HepG2 (cell line): ENCODE measurements at regions not wholly inside any gene's neighbourhood (a gene's known extent, or its start where the extent isn't known, plus 50 kb on each side); places are given as distances from the start of the nearest gene placed in this dataset.

Source experiments
- ATAC-seq: fragments of 200-7000 bp; cut with Tn5 transposase; 3 replicates; pipeline ENCODE4 v1.9.1; 2020; ENCODE audit warnings: mild to moderate bottlenecking, moderate library complexity
- BruUV-seq: library from RNA; stranded (reverse); fragments of 400-500 nt; replicated peaks from 2 replicates; lab custom pipeline; 2021; lab: Mats Ljungman, UMichigan
- CTCF ChIA-PET: fragments of 300-600 bp; formaldehyde crosslinking; extraction: SDS; loops from one replicate; lab custom pipeline; 2021; ENCODE audit warnings: low total read pairs, inconsistent platforms, low intra/inter-chr PET ratio; lab: Yijun Ruan, JAX
- POLR2A ChIA-PET: fragments of 350-600 bp; sonication (Branson Sonifier 250); formaldehyde crosslinking; loops from one replicate; lab custom pipeline; 2020; ENCODE audit warnings: antibody characterized with exemption, inconsistent platforms; lab: Yijun Ruan, JAX
- DNase-seq: peaks from one replicate; pipeline ENCODE4 v3.0.0-alpha.2; 2015; ENCODE audit warnings: low spot score
- FAIRE-seq: peaks from 3 replicates; lab custom pipeline; 2011; peaks lifted over from hg19 to GRCh38; lab: Jason Lieb, UNC
- H2AFZ ChIP-seq: one replicate; pipeline ENCODE4 v1.6.1; 2011; ENCODE audit warnings: low read length, inconsistent platforms
- H3K27ac ChIP-seq: fragments of 300-600 bp; 3 replicates; pipeline ENCODE4 v1.8.0; 2011; ENCODE audit warnings: mixed run types, mild to moderate bottlenecking, mixed read lengths, low read length, inconsistent platforms; ENCODE audit not compliant: insufficient read depth; ENCODE audit errors: extremely low read length
- H3K27me3 ChIP-seq, 2 experiments: fragments of 200-600 bp in 1 of 2; 2 replicates in 1 of 2; 3 replicates in 1 of 2; pipeline versions ENCODE4 v1.6.0 to v1.8.0; 2011; ENCODE audit warnings: low read length in 2 of 2, mild to moderate bottlenecking in 2 of 2, moderate library complexity in 2 of 2, inconsistent platforms in 1 of 2; ENCODE audit not compliant: insufficient read depth in 2 of 2, control insufficient read depth in 1 of 2
- H3K36me3 ChIP-seq, 2 experiments: fragments of 200-600 bp in 1 of 2; replicated peaks in 1 of 2; 2 replicates in 1 of 2; 3 replicates in 1 of 2; pipeline versions ENCODE4 v1.5.1 to v1.8.0; 2011; ENCODE audit warnings: low read length in 2 of 2, inconsistent platforms in 1 of 2; ENCODE audit not compliant: insufficient read depth in 2 of 2, control insufficient read depth in 1 of 2
- H3K4me1 ChIP-seq: 2 replicates; pipeline ENCODE4 v1.5.1; 2012; ENCODE audit warnings: low read length, inconsistent platforms; ENCODE audit not compliant: insufficient read depth
- H3K4me2 ChIP-seq: 2 replicates; pipeline ENCODE4 v1.6.0; 2011; ENCODE audit warnings: low read depth, low read length, inconsistent platforms
- H3K4me3 ChIP-seq, 3 experiments: fragments of 200-600 bp in 1 of 3; sonication (generic), shearing (Covaris generic) in 1 of 3; replicated peaks in 1 of 3; 2 replicates each; pipeline ENCODE4 v1.5.1; 2011 to 2016; ENCODE audit warnings: low read length in 3 of 3, inconsistent platforms in 2 of 3, low read depth in 2 of 3, mild to moderate bottlenecking in 2 of 3, control low read depth in 1 of 3, mixed read lengths in 1 of 3; ENCODE audit not compliant: insufficient read depth in 1 of 3
- H3K79me2 ChIP-seq: one replicate; pipeline ENCODE4 v1.6.1; 2011; ENCODE audit warnings: low read length, inconsistent platforms; ENCODE audit not compliant: insufficient read depth
- H3K9ac ChIP-seq: 2 replicates; pipeline ENCODE4 v1.6.0; 2011; ENCODE audit warnings: mild to moderate bottlenecking, low read depth, low read length, inconsistent platforms; ENCODE audit not compliant: insufficient read depth
- H3K9me3 ChIP-seq: 2 replicates; pipeline ENCODE4 v1.5.1; 2012; ENCODE audit warnings: mild to moderate bottlenecking, low read length
- H4K20me1 ChIP-seq: 2 replicates; pipeline ENCODE4 v1.6.0; 2011; ENCODE audit warnings: inconsistent platforms, mild to moderate bottlenecking, low read length, moderate library complexity; ENCODE audit not compliant: insufficient read depth
- ARID2 ChIP-seq: sonication (generic); formaldehyde crosslinking; IDR thresholded peaks from 2 replicates; pipeline ENCODE4 v1.8.1; 2022; ENCODE audit warnings: mild to moderate bottlenecking, missing genetic modification reagents, borderline replicate concordance
- BCL6 ChIP-seq: IDR thresholded peaks from 2 replicates; pipeline ENCODE4 v1.6.1; 2016; ENCODE audit warnings: missing genetic modification reagents, missing compliant biosample characterization
- BRCA1 ChIP-seq: sonication (generic); formaldehyde crosslinking; IDR thresholded peaks from 2 replicates; pipeline ENCODE4 v1.4.0; 2020; ENCODE audit warnings: missing genetic modification reagents
- CBX1 ChIP-seq: IDR thresholded peaks from one replicate; pipeline ENCODE4 v1.6.1; 2016; ENCODE audit warnings: antibody characterized with exemption, low read depth
- DNMT1 ChIP-seq: sonication (generic); formaldehyde crosslinking; IDR thresholded peaks from 2 replicates; pipeline ENCODE4 v1.5.1; 2020; ENCODE audit warnings: mild to moderate bottlenecking, missing genetic modification reagents
- HOXA7 ChIP-seq: sonication (generic); formaldehyde crosslinking; IDR thresholded peaks from 2 replicates; pipeline ENCODE4 v1.8.1; 2022; ENCODE audit warnings: mild to moderate bottlenecking, missing genetic modification reagents, moderate library complexity
- KLF15 ChIP-seq: sonication (generic); formaldehyde crosslinking; IDR thresholded peaks from 2 replicates; pipeline ENCODE4 v1.8.1; 2023; ENCODE audit warnings: borderline replicate concordance, mild to moderate bottlenecking, inconsistent platforms, missing genetic modification reagents, mixed read lengths
- PHF5A ChIP-seq: IDR thresholded peaks from one replicate; pipeline ENCODE4 v1.6.1; 2018; ENCODE audit warnings: low read depth, missing genetic modification reagents; ENCODE audit not compliant: unreplicated experiment
- RFX3 ChIP-seq: IDR thresholded peaks from 2 replicates; pipeline ENCODE4 v1.6.1; 2016; ENCODE audit warnings: missing biosample characterization, missing genetic modification reagents
- THAP11 ChIP-seq: IDR thresholded peaks from 2 replicates; pipeline ENCODE4 v1.6.1; 2016; ENCODE audit warnings: missing biosample characterization, missing genetic modification reagents
- TP53 ChIP-seq: sonication (generic); formaldehyde crosslinking; conservative IDR thresholded peaks from 2 replicates; pipeline ENCODE4 v1.4.0; 2020; ENCODE audit warnings: missing genetic modification reagents
- TSC22D2 ChIP-seq: sonication (generic); formaldehyde crosslinking; IDR thresholded peaks from 2 replicates; pipeline ENCODE4 v1.5.1; 2020; ENCODE audit warnings: missing genetic modification reagents, mild to moderate bottlenecking, borderline replicate concordance
- WIZ ChIP-seq: sonication (generic); formaldehyde crosslinking; IDR thresholded peaks from 2 replicates; pipeline ENCODE4 v1.5.1; 2020; ENCODE audit warnings: mild to moderate bottlenecking, missing genetic modification reagents
- XBP1 ChIP-seq: sonication (generic); formaldehyde crosslinking; IDR thresholded peaks from 2 replicates; pipeline ENCODE4 v1.5.0; 2020; ENCODE audit warnings: missing genetic modification reagents
- ZBTB3 ChIP-seq: sonication (generic); formaldehyde crosslinking; IDR thresholded peaks from 2 replicates; pipeline ENCODE4 v1.4.0; 2020; ENCODE audit warnings: low read depth, mild to moderate bottlenecking, moderate library complexity, missing genetic modification reagents, borderline replicate concordance
- ZBTB7B ChIP-seq: sonication (generic); formaldehyde crosslinking; IDR thresholded peaks from 2 replicates; pipeline ENCODE4 v1.4.0; 2020; ENCODE audit warnings: missing genetic modification reagents
- ZNF180 ChIP-seq: sonication (generic); formaldehyde crosslinking; IDR thresholded peaks from 2 replicates; pipeline ENCODE4 v1.4.0; 2020; ENCODE audit warnings: low read depth, missing genetic modification reagents, borderline replicate concordance
- ZNF263 ChIP-seq: sonication (generic); formaldehyde crosslinking; IDR thresholded peaks from 2 replicates; pipeline ENCODE4 v1.4.0; 2020; ENCODE audit warnings: missing genetic modification reagents
- ZNF432 ChIP-seq: sonication (generic); formaldehyde crosslinking; IDR thresholded peaks from 2 replicates; pipeline ENCODE4 v1.5.0; 2020; ENCODE audit warnings: missing genetic modification reagents, mild to moderate bottlenecking, borderline replicate concordance
- ZNF782 ChIP-seq: sonication (generic); formaldehyde crosslinking; IDR thresholded peaks from 2 replicates; pipeline ENCODE4 v1.4.0; 2020; ENCODE audit warnings: missing genetic modification reagents, mild to moderate bottlenecking, borderline replicate concordance
- WGBS: methylation state at CpG from one replicate; pipeline ENCODE4 v1.1.6; 2017; ENCODE audit warnings: low lambda C conversion rate; 5-methylcytosine and 5-hydroxymethylcytosine counted together
- in situ Hi-C: cut with HindIII; loops from 2 replicates; pipeline ENCODE4 v1.10.0; 2017; ENCODE audit warnings: low pct_unique_long_range_greater_than_20kb; ENCODE audit not compliant: extremely low pct_ligation_motif_present
- intact Hi-C: fragments of 100-400 bp; cut with micrococcal nuclease; formaldehyde crosslinking; loops from one replicate; pipeline ENCODE4 v1.10.0; 2022; ENCODE audit not compliant: unreplicated experiment
- TF ChIP-seq, protein P1 (sequence below): sonication (generic); formaldehyde crosslinking; IDR thresholded peaks from 2 replicates; pipeline ENCODE4 v1.5.0; 2020; ENCODE audit warnings: mild to moderate bottlenecking, low read depth, missing genetic modification reagents, borderline replicate concordance

- no peak for FAIRE-seq
Measured at GRCh38 chr2:47720559-47720958, 62.4 kb upstream of the MSH6 start.

DNA sequence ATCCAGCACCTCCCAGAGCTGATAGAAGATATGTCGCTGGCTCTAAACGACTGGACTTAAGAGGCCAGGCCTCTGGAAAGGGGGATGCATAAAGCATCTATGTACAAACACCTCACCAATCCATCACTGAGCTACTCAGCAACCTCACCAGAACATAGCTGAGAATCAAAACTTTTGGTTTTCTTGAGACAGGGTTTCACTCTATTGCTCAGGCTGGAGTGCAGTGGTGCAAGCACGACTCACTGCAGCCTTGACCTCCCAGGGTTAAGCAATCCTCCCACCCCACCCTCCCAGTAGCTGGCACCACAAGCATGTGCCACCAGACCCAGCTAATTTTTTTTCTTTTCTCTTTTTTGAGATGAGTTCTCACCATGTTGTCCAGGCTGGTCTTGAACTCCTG is 62.9 kb upstream of the MSH6 start:
- WGBS = 17% methylated on average over 3 of the region's 3 CpGs
- Histone ChIP-seq H3K9me3 (no peaks in the 10 kb centered on the region; the same call in 1 of the 2 replicates), H3K4me2 (no peak overlapping the region), H3K27me3 (no peaks in the 10 kb centered on the region)
- no peak for ATAC-seq
- BruUV-seq = no TSS peak
- TF ChIP-seq DNMT1 (CRISPR knock-in tag) (no peak), ZNF782 (no peak), PHF5A (CRISPR knock-in tag) (no peak), THAP11 (CRISPR knock-in tag) (no peak), KLF15 (CRISPR knock-in tag) (no peak), ZNF180 (no peak), XBP1 (CRISPR knock-in tag) (no peak), CBX1 (no peak), ZNF263 (CRISPR knock-in tag) (no peak), HOXA7 (no peak), TP53 (CRISPR knock-in tag) (no peak), ZBTB7B (CRISPR knock-in tag) (no peak), BCL6 (CRISPR knock-in tag) (no peak), RFX3 (CRISPR knock-in tag) (no peak), TSC22D2 (no peak), BRCA1 (no peak), ARID2 (no peak)
- TF ChIP-seq, protein P1, sequence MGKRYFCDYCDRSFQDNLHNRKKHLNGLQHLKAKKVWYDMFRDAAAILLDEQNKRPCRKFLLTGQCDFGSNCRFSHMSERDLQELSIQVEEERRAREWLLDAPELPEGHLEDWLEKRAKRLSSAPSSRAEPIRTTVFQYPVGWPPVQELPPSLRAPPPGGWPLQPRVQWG = no peak
- TF ChIP-seq, all 625 proteins: peak for 0
- Histone ChIP-seq H3K4me1 (no peaks in the 10 kb centered on the region), H3K4me3 (no peak overlapping the region), H4K20me1 (no peaks in the 10 kb centered on the region), H2AFZ (no peak overlapping the region), H3K27ac (no peak overlapping the region), H3K79me2 (no peaks in the 10 kb centered on the region), H3K36me3 (no peaks in the 10 kb centered on the region), H3K9ac (no peak overlapping the region)
- POLR2A ChIA-PET = no interaction called here
- in situ Hi-C loops = no loop called here
- CTCF ChIA-PET = no interaction called here
- FAIRE-seq (no peak), DNase-seq (no peak)
- intact Hi-C loops = no loop called here

More at GRCh38 chr2:47720559-47720958, 62.4 kb upstream of the MSH6 start:
- no TSS peak for BruUV-seq
- Histone ChIP-seq H3K9me3 (no peaks in the 10 kb centered on the region; the same call in 1 of the 2 replicates), H3K27me3 (no peaks in the 10 kb centered on the region), H3K4me1 (no peaks in the 10 kb centered on the region), H3K4me3 (no peak overlapping the region), H3K79me2 (no peaks in the 10 kb centered on the region), H2AFZ (no peak overlapping the region), H3K9ac (no peak overlapping the region), H4K20me1 (no peaks in the 10 kb centered on the region), H3K27ac (no peak overlapping the region), H3K36me3 (no peaks in the 10 kb centered on the region), H3K4me2 (no peak overlapping the region)
- ChIA-PET CTCF (no interaction called here), POLR2A (no interaction called here)
- ATAC-seq = no peak
- TF ChIP-seq ZBTB3 (CRISPR knock-in tag) (no peak), WIZ (no peak), ZNF432 (no peak)
- no peak for DNase-seq
- 2% methylated on average over 2 of the region's 2 CpGs for WGBS
- intact Hi-C loops = no loop called here
- in situ Hi-C loops = no loop called here
